ENCODE measurements at regions not wholly inside any gene's neighbourhood (a gene's known extent, or its start where the extent isn't known, plus 50 kb on each side); places are given as distances from the start of the nearest gene placed in this dataset.

- H3K4me1 ChIP-seq (ENCODE audit: control insufficient read depth, insufficient read depth, low read length, unreplicated experiment), result no peaks in the 10 kb centered on the region
- no peak overlapping the region for H3K27ac ChIP-seq (ENCODE audit: low read depth, low read length)
- no peak overlapping the region for H2AFZ ChIP-seq (ENCODE audit: low read length, unreplicated experiment)
- no peaks in the 10 kb centered on the region for H3K27me3 ChIP-seq (ENCODE audit: insufficient read depth, low read length)
- no peaks in the 10 kb centered on the region for H3K79me2 ChIP-seq (ENCODE audit: control insufficient read depth, insufficient read depth, low read length, unreplicated experiment)
- no peak overlapping the region for H3K4me3 ChIP-seq (ENCODE audit: low read depth, low read length)
- no peaks in the 10 kb centered on the region for H3K36me3 ChIP-seq (ENCODE audit: insufficient read depth, low read length)
Observed at GRCh38 chr6:156451726-156452125, 325.5 kb upstream of the ARID1B start.

DNA sequence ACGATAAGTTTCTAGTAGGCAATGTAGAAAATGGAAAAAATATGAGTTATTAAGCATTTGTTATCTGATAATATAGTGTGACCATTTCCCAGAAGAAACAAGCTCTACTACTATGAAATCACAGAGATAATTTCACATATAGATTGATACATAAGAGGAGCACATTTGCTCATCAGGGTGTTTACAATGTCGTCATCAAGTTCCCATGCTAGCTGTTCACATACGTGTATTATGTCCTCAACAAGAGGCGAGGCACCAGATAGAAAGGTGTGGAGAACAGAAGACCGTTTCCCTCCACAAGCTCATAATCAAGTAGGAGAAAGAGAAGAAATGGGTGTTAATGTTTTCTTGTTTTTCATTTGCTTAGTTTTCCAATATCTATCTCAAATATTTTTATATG is 326.1 kb upstream of the ARID1B start:
- no peaks in the 10 kb centered on the region for H3K79me2 ChIP-seq (ENCODE audit: control insufficient read depth, insufficient read depth, low read length, unreplicated experiment)
- no peak overlapping the region for H2AFZ ChIP-seq (ENCODE audit: low read length, unreplicated experiment)
- no peak overlapping the region for H3K27ac ChIP-seq (ENCODE audit: low read depth, low read length)
- no peaks in the 10 kb centered on the region for H3K4me1 ChIP-seq (ENCODE audit: control insufficient read depth, insufficient read depth, low read length, unreplicated experiment)
- H3K36me3 ChIP-seq (ENCODE audit: insufficient read depth, low read length), result no peaks in the 10 kb centered on the region
- no peak overlapping the region for H3K4me3 ChIP-seq (ENCODE audit: low read depth, low read length)
- H3K27me3 ChIP-seq (ENCODE audit: insufficient read depth, low read length), result no peaks in the 10 kb centered on the region

DNA sequence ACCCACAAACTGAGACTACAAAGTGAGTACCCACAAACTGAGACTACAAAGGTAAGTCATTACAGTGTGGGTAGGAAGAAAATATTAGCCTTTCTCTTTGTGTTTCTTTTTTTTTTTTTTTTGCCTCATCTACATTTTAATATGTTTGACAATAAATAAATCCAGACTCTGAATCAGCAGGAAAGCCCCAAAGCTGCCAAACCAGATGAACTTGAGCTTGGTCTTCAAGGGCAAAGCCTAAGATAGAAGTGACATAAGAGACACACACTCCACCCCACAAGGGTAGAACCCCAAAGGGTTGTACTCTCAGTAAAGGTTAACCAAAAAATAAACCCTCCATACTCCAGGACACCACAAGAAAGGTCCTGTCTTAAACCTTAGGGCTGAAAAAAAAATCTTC is 326.8 kb upstream of the ARID1B start:
- no peak overlapping the region for H2AFZ ChIP-seq (ENCODE audit: low read length, unreplicated experiment)
- no peaks in the 10 kb centered on the region for H3K4me1 ChIP-seq (ENCODE audit: control insufficient read depth, insufficient read depth, low read length, unreplicated experiment)
- H3K79me2 ChIP-seq (ENCODE audit: control insufficient read depth, insufficient read depth, low read length, unreplicated experiment), result no peaks in the 10 kb centered on the region
- no peaks in the 10 kb centered on the region for H3K36me3 ChIP-seq (ENCODE audit: insufficient read depth, low read length)
- no peak overlapping the region for H3K27ac ChIP-seq (ENCODE audit: low read depth, low read length)
- H3K4me3 ChIP-seq (ENCODE audit: low read depth, low read length), result no peak overlapping the region
- H3K27me3 ChIP-seq (ENCODE audit: insufficient read depth, low read length), result no peaks in the 10 kb centered on the region

GRCh38 chr6:156449569-156449968 is 327.6 kb upstream of the ARID1B start:
- H3K27ac ChIP-seq (ENCODE audit: low read depth, low read length), result no peak overlapping the region
- H3K27me3 ChIP-seq (ENCODE audit: insufficient read depth, low read length), result no peaks in the 10 kb centered on the region
- H3K4me3 ChIP-seq (ENCODE audit: low read depth, low read length), result no peak overlapping the region
- H3K79me2 ChIP-seq (ENCODE audit: control insufficient read depth, insufficient read depth, low read length, unreplicated experiment), result no peaks in the 10 kb centered on the region
- H2AFZ ChIP-seq (ENCODE audit: low read length, unreplicated experiment), result no peak overlapping the region
- no peaks in the 10 kb centered on the region for H3K36me3 ChIP-seq (ENCODE audit: insufficient read depth, low read length)
- H3K4me1 ChIP-seq (ENCODE audit: control insufficient read depth, insufficient read depth, low read length, unreplicated experiment), result no peaks in the 10 kb centered on the region

GRCh38 chr6:156449128-156449527 is 328.1 kb upstream of the ARID1B start:
- no peaks in the 10 kb centered on the region for H3K27me3 ChIP-seq (ENCODE audit: insufficient read depth, low read length)
- H2AFZ ChIP-seq (ENCODE audit: low read length, unreplicated experiment), result no peak overlapping the region
- H3K36me3 ChIP-seq (ENCODE audit: insufficient read depth, low read length), result no peaks in the 10 kb centered on the region
- H3K4me3 ChIP-seq (ENCODE audit: low read depth, low read length), result no peak overlapping the region
- H3K79me2 ChIP-seq (ENCODE audit: control insufficient read depth, insufficient read depth, low read length, unreplicated experiment), result no peaks in the 10 kb centered on the region
- no peaks in the 10 kb centered on the region for H3K4me1 ChIP-seq (ENCODE audit: control insufficient read depth, insufficient read depth, low read length, unreplicated experiment)
- H3K27ac ChIP-seq (ENCODE audit: low read depth, low read length), result no peak overlapping the region

DNA sequence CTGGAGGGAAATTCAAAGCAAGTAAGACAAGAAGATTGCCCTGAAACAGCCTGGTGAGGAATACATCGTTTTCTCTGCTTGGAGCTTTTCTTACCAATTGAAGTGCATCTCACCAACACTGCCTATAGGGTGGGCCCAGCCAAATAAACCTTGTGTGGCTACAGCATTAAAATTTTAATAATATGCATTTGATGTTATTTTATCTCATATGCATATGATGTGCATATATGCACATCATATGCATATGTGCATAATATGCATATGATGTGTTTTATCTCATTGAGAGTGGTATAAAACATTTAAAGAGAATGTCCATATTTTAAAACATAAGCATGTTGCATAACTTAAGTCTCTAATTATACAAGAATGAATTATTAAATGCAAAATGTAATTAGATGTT is 328.6 kb upstream of the ARID1B start:
- Histone ChIP-seq H3K27ac (ENCODE audit: low read depth, low read length) (no peak overlapping the region), H3K4me1 (ENCODE audit: control insufficient read depth, insufficient read depth, low read length, unreplicated experiment) (no peaks in the 10 kb centered on the region), H3K27me3 (ENCODE audit: insufficient read depth, low read length) (no peaks in the 10 kb centered on the region), H3K4me3 (ENCODE audit: low read depth, low read length) (no peak overlapping the region), H2AFZ (ENCODE audit: low read length, unreplicated experiment) (no peak overlapping the region), H3K36me3 (ENCODE audit: insufficient read depth, low read length) (no peaks in the 10 kb centered on the region), H3K79me2 (ENCODE audit: control insufficient read depth, insufficient read depth, low read length, unreplicated experiment) (no peaks in the 10 kb centered on the region)

DNA sequence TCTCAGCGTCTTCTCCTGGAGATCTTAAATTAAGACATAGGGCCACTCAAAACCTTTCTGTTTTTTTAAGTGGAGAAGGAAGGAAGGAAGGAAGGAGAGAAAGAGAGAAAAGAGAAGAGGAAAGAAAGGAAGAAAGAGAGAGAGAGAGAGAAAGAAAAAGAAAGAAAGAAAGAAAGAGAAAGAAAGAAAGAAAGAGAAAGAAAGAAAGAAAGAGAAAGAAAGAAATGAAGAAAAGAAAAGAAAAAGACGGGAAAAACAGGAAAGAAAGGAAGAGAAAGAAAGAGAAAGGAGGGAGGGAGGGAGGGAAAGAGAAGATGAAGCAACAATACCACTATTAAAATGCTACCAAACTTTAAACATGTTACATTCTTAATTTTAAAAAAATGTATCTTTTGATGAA is 336.5 kb upstream of the ARID1B start:
- Histone ChIP-seq H3K27ac (ENCODE audit: low read depth, low read length) (no peak overlapping the region), H2AFZ (ENCODE audit: low read length, unreplicated experiment) (no peak overlapping the region), H3K4me1 (ENCODE audit: control insufficient read depth, insufficient read depth, low read length, unreplicated experiment) (no peaks in the 10 kb centered on the region), H3K36me3 (ENCODE audit: insufficient read depth, low read length) (no peaks in the 10 kb centered on the region), H3K79me2 (ENCODE audit: control insufficient read depth, insufficient read depth, low read length, unreplicated experiment) (no peaks in the 10 kb centered on the region), H3K4me3 (ENCODE audit: low read depth, low read length) (no peak overlapping the region), H3K27me3 (ENCODE audit: insufficient read depth, low read length) (no peaks in the 10 kb centered on the region)

GRCh38 chr6:156438350-156438923 is 338.7 kb upstream of the ARID1B start:
- Histone ChIP-seq H3K36me3 (ENCODE audit: insufficient read depth, low read length) (no peaks in the 10 kb centered on the region), H3K79me2 (ENCODE audit: control insufficient read depth, insufficient read depth, low read length, unreplicated experiment) (no peaks in the 10 kb centered on the region), H3K4me1 (ENCODE audit: control insufficient read depth, insufficient read depth, low read length, unreplicated experiment) (no peaks in the 10 kb centered on the region), H3K27me3 (ENCODE audit: insufficient read depth, low read length) (no peaks in the 10 kb centered on the region), H3K4me3 (ENCODE audit: low read depth, low read length) (no peak overlapping the region), H3K27ac (ENCODE audit: low read depth, low read length) (no peak overlapping the region), H2AFZ (ENCODE audit: low read length, unreplicated experiment) (no peak overlapping the region)

- Histone ChIP-seq H3K27ac (ENCODE audit: low read depth, low read length) (no peak overlapping the region), H3K36me3 (ENCODE audit: insufficient read depth, low read length) (no peaks in the 10 kb centered on the region), H3K27me3 (ENCODE audit: insufficient read depth, low read length) (no peaks in the 10 kb centered on the region), H3K79me2 (ENCODE audit: control insufficient read depth, insufficient read depth, low read length, unreplicated experiment) (no peaks in the 10 kb centered on the region), H2AFZ (ENCODE audit: low read length, unreplicated experiment) (no peak overlapping the region), H3K4me1 (ENCODE audit: control insufficient read depth, insufficient read depth, low read length, unreplicated experiment) (no peaks in the 10 kb centered on the region), H3K4me3 (ENCODE audit: low read depth, low read length) (no peak overlapping the region)
Observed at GRCh38 chr6:156437121-156437879, 339.9 kb upstream of the ARID1B start.

DNA sequence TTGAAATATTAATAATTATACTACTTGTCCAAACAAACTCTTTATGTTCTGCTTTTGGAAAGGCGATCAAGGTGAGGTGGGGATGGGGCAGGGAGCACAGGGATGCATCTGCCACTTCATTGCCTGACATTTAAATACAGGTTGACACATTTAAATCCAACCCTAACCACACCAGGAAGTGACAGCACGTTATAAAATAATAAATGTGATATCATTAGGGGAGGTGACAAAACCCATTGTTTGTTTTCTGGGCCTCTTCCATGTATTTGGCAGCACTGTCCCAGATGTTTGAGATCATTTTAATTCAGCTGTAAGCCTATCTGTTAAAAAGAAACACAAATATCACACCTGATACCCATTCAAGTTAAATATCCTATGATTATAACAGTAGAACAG is 342.4 kb upstream of the ARID1B start:
- Histone ChIP-seq H3K4me3 (ENCODE audit: low read depth, low read length) (no peak overlapping the region), H3K27ac (ENCODE audit: low read depth, low read length) (no peak overlapping the region), H2AFZ (ENCODE audit: low read length, unreplicated experiment) (no peak overlapping the region), H3K36me3 (ENCODE audit: insufficient read depth, low read length) (no peaks in the 10 kb centered on the region), H3K79me2 (ENCODE audit: control insufficient read depth, insufficient read depth, low read length, unreplicated experiment) (no peaks in the 10 kb centered on the region), H3K4me1 (ENCODE audit: control insufficient read depth, insufficient read depth, low read length, unreplicated experiment) (no peaks in the 10 kb centered on the region), H3K27me3 (ENCODE audit: insufficient read depth, low read length) (no peaks in the 10 kb centered on the region)

GRCh38 chr6:156434049-156434794 is 343.0 kb upstream of the ARID1B start:
- no peaks in the 10 kb centered on the region for H3K4me1 ChIP-seq (ENCODE audit: control insufficient read depth, insufficient read depth, low read length, unreplicated experiment)
- H3K27ac ChIP-seq (ENCODE audit: low read depth, low read length), result no peak overlapping the region
- no peaks in the 10 kb centered on the region for H3K36me3 ChIP-seq (ENCODE audit: insufficient read depth, low read length)
- no peaks in the 10 kb centered on the region for H3K79me2 ChIP-seq (ENCODE audit: control insufficient read depth, insufficient read depth, low read length, unreplicated experiment)
- H2AFZ ChIP-seq (ENCODE audit: low read length, unreplicated experiment), result no peak overlapping the region
- H3K27me3 ChIP-seq (ENCODE audit: insufficient read depth, low read length), result no peaks in the 10 kb centered on the region
- no peak overlapping the region for H3K4me3 ChIP-seq (ENCODE audit: low read depth, low read length)
